ENCODE measurements at regions not wholly inside any gene's neighbourhood (a gene's known extent, or its start where the extent isn't known, plus 50 kb on each side); places are given as distances from the start of the nearest gene placed in this dataset.

DNA sequence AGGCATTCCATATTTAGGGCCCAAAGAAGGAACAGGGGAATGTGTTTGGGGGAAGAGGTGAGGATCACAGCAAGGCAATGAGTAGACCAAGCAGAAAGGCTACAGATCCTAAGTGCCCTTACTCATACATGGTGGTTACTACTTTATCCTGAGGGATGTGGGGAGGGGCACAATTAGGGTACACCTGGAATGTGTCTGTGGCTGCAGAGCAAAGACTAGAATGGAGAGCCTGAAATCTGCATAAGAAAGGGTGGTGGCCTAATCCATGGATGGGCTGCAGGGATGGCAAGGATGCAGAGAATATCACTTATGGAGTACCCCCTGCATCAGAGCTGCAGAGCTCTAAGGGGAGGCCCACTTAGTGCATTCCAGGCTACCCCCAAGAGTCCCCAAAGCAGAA is 352.6 kb upstream of the TRPC7 start:
- TF ChIP-seq BACH2 (CRISPR knock-in tag; IDR thresholded peaks at IDR 0.05; ENCODE audit: borderline replicate concordance) (no peak), ZFP30 (CRISPR knock-in tag; IDR thresholded peaks at IDR 0.05) (no peak), CSDC2 (CRISPR knock-in tag; IDR thresholded peaks at IDR 0.05) (no peak), OSR1 (CRISPR knock-in tag; IDR thresholded peaks at IDR 0.05) (no peak), CSRNP3 (CRISPR knock-in tag; IDR thresholded peaks at IDR 0.05) (no peak), RARB (CRISPR knock-in tag; IDR thresholded peaks at IDR 0.05) (no peak), TOX (CRISPR knock-in tag; IDR thresholded peaks at IDR 0.05; ENCODE audit: borderline replicate concordance) (no peak), ZFP3 (CRISPR knock-in tag; IDR thresholded peaks at IDR 0.05) (no peak), ZNF70 (CRISPR knock-in tag; IDR thresholded peaks at IDR 0.05) (no peak), ZNF8 (CRISPR knock-in tag; IDR thresholded peaks at IDR 0.05) (no peak), GLIS3 (CRISPR knock-in tag; IDR thresholded peaks at IDR 0.05) (no peak)
- TF ChIP-seq, protein P1, sequence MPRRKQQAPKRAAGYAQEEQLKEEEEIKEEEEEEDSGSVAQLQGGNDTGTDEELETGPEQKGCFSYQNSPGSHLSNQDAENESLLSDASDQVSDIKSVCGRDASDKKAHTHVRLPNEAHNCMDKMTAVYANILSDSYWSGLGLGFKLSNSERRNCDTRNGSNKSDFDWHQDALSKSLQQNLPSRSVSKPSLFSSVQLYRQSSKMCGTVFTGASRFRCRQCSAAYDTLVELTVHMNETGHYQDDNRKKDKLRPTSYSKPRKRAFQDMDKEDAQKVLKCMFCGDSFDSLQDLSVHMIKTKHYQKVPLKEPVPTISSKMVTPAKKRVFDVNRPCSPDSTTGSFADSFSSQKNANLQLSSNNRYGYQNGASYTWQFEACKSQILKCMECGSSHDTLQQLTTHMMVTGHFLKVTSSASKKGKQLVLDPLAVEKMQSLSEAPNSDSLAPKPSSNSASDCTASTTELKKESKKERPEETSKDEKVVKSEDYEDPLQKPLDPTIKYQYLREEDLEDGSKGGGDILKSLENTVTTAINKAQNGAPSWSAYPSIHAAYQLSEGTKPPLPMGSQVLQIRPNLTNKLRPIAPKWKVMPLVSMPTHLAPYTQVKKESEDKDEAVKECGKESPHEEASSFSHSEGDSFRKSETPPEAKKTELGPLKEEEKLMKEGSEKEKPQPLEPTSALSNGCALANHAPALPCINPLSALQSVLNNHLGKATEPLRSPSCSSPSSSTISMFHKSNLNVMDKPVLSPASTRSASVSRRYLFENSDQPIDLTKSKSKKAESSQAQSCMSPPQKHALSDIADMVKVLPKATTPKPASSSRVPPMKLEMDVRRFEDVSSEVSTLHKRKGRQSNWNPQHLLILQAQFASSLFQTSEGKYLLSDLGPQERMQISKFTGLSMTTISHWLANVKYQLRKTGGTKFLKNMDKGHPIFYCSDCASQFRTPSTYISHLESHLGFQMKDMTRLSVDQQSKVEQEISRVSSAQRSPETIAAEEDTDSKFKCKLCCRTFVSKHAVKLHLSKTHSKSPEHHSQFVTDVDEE (CRISPR knock-in tag; IDR thresholded peaks at IDR 0.05) = no peak
- TF ChIP-seq, protein P2, sequence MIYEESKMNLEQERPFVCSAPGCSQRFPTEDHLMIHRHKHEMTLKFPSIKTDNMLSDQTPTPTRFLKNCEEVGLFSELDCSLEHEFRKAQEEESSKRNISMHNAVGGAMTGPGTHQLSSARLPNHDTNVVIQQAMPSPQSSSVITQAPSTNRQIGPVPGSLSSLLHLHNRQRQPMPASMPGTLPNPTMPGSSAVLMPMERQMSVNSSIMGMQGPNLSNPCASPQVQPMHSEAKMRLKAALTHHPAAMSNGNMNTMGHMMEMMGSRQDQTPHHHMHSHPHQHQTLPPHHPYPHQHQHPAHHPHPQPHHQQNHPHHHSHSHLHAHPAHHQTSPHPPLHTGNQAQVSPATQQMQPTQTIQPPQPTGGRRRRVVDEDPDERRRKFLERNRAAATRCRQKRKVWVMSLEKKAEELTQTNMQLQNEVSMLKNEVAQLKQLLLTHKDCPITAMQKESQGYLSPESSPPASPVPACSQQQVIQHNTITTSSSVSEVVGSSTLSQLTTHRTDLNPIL (CRISPR knock-in tag; IDR thresholded peaks at IDR 0.05; ENCODE audit: low read depth) = no peak
- TF ChIP-seq, protein P3, sequence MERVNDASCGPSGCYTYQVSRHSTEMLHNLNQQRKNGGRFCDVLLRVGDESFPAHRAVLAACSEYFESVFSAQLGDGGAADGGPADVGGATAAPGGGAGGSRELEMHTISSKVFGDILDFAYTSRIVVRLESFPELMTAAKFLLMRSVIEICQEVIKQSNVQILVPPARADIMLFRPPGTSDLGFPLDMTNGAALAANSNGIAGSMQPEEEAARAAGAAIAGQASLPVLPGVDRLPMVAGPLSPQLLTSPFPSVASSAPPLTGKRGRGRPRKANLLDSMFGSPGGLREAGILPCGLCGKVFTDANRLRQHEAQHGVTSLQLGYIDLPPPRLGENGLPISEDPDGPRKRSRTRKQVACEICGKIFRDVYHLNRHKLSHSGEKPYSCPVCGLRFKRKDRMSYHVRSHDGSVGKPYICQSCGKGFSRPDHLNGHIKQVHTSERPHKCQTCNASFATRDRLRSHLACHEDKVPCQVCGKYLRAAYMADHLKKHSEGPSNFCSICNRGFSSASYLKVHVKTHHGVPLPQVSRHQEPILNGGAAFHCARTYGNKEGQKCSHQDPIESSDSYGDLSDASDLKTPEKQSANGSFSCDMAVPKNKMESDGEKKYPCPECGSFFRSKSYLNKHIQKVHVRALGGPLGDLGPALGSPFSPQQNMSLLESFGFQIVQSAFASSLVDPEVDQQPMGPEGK (CRISPR knock-in tag; IDR thresholded peaks at IDR 0.05; ENCODE audit: borderline replicate concordance) = no peak

All from SK-N-SH treated with all-trans-retinoic acid at 6 μM for 48 hours (cell line).